RPMI7951 (cell line): ENCODE measurements at regions not wholly inside any gene's neighbourhood (a gene's known extent, or its start where the extent isn't known, plus 50 kb on each side); places are given as distances from the start of the nearest gene placed in this dataset.

ENCODE experiments used
- DNase-seq: peaks from one replicate; pipeline ENCODE4 v3.0.0-alpha.2; 2012; ENCODE audit warnings: low read depth

DNA sequence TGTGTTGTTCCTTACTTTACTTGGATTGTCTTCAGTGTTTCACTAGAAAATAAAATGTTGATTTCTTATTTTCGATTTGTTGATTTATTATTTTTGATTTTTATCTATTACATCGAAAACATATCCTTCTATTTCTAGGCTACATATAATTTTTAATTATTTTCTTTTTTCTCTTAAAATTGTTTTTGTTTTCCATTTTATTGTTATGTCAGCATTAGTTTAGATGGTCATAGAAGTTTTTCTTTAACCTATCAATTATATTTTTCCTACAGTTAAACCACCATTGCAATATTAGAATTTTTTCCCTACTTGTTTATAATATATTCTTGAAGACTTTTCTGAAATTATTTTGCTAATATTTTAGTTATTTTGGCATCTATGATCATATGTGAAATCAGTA is 1685.1 kb downstream of the RPA4 start:
- no peak for DNase-seq

- DNase-seq: no peak
Observed at GRCh38 chrX:98605941-98606340, 1722.2 kb downstream of the RPA4 start.

DNA sequence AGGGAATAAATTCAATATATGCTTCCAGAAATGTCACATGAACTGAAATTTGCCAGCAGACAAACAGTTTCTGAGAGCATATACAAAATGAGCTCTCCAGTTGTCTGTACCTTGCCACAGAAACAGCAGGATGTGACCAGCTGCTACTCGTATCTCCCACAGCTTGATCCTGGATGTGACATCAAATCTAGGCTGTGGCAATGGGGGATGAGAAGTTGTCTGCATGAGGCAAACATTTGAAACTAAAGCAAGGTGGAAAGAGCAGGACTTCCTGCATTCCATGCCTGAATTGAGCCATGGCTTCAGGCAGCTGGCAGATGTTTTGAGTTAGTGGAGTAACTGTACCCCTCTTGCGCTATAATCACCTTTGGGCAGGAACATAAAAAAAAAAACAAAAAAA is 1724.0 kb downstream of the RPA4 start:
- DNase-seq: peak; percentile 0

DNA sequence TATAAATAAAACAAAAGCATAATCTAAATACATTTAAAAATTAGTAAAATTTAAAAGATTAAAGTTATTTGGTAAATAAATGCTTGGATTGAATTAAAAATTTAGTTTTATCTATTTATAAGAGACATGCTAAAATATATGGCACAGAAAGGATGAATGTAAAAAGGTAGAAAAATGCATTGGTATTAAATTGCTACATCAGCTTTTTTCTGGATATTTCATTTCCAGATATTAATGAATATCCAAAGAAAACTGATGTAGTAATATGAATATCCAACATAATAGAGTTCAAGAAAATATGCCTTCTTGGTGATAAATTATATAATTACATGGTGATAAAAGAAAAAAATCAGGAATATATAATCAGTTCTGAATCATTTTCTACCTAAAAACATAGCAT is 1743.9 kb downstream of the RPA4 start:
- no peak for DNase-seq

- DNase-seq: no peak
Observed at GRCh38 chrX:98637451-98637850, 1753.7 kb downstream of the RPA4 start.

GRCh38 chrX:98646351-98646750 is 1762.6 kb downstream of the RPA4 start:
- DNase-seq: no peak

- no peak for DNase-seq
Observed at GRCh38 chrX:98654565-98654964, 1755.5 kb downstream of the PCDH19 start.
